Skeletal muscle cell (primary cell): ENCODE measurements at regions not wholly inside any gene's neighbourhood (a gene's known extent, or its start where the extent isn't known, plus 50 kb on each side); places are given as distances from the start of the nearest gene placed in this dataset.
"Not testable (repeated sequence)": the region's sequence is repeated elsewhere in the genome, so short reads cannot be mapped to it uniquely, and the experiment has no call there.

Experiments used
- DNase-seq: peaks from one replicate; pipeline ENCODE4 v3.0.0-alpha.2; 2010; ENCODE audit warnings: low read depth
- H3K4me3 ChIP-seq: 2 replicates; pipeline ENCODE4 v1.5.1; 2011; ENCODE audit warnings: low read depth, mild to moderate bottlenecking, control low read depth, low read length, moderate library complexity

DNA sequence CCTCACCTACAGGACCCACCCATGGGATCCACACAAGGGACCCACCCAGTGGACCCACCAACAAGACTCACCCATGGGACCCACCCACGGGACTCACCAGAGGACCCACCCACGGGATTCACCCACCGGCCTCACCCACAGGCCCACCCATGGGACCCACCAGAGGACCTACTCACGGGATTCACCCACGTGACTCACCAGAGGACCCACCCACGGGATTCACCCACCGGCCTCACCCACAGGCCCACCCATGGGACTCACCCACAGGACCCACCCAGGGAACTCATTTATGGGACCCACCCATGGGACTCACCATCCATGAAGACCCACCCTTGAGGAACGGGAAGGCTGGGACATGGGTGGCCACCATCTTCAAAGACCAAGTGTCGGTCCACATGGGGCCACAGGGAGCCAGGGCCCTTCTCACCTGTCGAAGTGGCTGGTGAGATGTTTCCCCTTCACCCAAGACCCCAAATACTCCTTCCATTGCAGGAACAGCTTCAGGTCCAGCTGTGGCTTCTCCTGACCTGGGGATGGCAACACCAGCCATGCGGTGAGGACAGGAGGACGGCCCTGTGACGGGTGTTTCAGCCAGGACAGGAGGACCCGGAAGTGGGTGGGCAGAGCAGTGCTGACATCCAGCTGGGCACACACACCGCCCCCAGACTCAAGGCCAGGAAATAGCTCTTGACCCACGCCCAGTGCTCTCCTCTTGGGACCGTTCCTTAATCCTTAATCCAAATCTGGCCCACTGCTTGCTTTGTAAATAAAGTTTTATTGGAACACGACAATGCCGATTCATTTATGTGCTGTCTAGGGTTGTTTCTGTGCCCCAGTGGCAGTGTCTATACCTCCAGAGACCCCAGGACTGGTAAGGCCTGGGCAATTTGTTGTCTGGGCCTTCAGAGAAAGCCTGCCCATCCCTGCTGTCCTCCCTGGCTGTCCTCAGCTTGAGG lies 1005.1 kb downstream of the BRD1 start:
- H3K4me3 ChIP-seq, result no peak overlapping the region
- DNase-seq, result no peak

DNA sequence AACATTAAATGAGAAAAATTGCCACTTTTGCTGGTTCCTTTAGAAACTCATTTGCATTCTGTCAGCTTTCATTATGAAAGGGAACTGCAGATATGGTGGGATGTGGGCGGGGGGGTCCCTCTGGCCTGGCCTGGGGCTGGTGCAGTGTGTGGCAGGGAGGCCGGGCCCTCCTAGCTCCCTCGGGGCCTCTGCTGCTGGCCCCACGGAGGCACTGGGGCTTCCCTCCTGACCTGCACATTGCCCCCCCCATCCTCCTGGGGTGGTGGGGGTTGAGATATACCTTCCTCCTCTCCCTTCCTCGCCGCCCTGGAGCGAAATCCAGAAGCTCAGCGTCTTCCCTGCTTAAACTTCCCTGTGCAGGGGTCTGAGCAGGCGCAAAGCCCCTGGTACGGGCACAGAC lies 1005.9 kb downstream of the BRD1 start:
- DNase-seq, result no peak
- H3K4me3 ChIP-seq, result no peak overlapping the region

DNA sequence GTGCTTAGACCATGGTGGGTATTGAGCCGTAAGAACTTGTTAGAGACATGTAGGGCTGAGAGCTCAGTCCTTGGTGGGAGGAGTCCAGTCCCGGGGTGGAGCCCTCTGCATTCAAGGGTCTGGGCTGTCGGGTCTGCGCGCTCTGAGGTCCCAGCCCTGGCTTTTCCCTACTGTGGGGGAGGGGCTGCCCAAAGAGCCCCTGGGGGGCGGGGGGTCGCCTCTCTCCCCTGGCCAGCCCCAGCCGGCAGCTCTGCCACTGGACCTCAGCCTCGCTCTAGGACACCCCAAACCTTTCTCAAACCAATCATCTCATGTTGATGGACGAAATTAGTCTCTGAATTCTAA lies 1006.4 kb downstream of the BRD1 start:
- H3K4me3 ChIP-seq, result no peak overlapping the region
- no peak for DNase-seq

DNA sequence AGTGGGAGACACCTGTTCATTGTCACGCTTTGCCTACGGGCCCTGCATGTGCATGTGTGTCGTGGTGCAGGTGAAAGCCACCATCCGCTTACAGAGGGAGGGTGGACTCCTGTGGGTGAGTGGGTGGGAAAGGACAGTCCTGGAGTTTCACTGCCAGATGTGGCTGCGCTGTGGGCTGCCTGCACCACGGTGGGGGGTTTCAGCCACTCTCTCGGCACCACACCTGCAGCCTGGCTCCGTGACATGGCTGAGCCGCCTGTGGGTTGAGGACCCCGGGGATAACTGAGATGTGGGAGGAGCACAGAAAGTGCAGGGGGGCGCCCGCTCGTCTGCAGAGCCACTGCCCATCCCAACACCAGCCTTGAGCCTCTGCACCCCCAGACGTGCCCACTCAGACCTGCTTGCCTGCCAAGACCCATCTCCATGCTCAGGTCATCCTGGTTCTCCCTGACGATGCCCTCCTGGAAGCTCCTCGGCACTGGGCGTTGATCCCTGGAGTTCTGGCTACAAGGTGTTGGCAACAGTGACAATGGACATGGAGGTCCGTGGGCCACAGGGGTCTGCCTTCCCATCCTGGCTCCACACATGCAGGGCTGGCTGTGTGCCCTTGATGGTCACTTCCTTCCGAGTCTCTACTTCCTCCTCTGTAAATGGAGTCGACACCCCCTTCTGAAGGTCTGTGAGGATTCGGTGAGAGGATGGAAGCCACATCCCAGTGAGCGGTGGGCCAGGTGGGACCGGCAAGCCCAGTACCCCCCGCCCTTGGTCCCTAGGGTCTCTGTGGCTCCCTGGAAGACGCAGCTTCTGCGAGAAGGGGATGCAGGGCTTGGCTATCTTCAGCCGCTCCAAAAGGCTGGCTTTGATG lies 1007.0 kb downstream of the BRD1 start:
- DNase-seq, result no peak
- no peak overlapping the region for H3K4me3 ChIP-seq

DNA sequence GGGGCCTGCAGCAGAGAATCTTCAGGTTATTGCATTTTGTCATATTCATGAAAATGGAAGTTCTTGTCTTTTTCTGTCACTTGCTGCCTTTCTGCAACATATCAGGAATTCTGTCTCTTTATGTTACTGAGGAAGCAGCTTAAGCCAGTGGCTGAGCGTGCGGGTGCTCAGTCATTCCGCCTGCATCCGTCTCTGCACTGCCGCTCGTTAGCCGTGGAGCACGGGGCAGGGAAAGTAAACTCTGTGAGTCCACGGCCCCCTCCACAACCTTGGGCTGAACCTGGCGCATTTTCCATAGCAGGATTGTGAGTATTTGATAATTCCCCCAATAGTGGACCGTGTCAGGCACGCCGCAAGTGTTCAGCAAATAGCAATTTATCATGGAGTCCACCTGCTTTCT lies 1007.7 kb downstream of the BRD1 start:
- H3K4me3 ChIP-seq, result no peak overlapping the region
- DNase-seq, result no peak

DNA sequence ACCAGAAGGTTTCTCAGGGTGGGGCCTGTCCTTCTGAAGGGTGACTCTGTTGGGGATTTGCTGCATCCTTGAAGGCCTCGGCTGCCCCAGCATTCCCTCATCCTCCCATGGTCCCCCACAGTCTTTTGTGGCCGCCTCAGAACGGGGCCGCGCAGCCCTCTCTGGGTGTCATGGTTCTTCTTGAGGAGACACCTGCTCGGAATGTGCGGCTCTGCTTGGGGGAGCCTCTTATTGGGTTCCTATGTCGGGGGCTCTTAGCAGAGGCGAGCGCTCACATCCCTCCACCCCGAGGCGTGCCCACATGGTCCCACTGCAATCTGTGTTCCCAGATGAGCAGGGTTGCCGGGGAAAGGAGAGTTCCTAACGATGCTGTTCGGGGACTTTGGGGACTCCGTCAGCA lies 1008.4 kb downstream of the BRD1 start:
- H3K4me3 ChIP-seq, result no peak overlapping the region
- no peak for DNase-seq

DNA sequence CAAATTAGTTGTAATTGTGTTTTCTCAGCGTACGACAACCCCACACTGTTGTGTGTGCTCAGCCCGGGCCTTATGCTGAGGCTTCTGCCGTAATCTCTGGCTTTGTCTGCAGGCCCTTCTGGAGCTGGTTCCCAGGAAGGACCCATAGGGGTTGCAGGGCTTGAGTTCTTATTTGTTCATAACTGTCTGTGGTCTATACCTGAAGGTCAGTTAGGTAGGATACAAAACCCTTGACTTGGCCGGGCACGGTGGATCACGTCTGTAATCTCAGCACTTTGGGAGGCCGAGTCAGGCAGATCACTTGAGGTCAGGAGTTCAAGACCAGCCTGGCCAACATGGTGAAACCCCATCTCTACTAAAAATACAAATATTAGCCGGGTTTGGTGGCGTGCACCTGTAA lies 1010.2 kb downstream of the BRD1 start:
- DNase-seq, result not testable (repeated sequence)

DNA sequence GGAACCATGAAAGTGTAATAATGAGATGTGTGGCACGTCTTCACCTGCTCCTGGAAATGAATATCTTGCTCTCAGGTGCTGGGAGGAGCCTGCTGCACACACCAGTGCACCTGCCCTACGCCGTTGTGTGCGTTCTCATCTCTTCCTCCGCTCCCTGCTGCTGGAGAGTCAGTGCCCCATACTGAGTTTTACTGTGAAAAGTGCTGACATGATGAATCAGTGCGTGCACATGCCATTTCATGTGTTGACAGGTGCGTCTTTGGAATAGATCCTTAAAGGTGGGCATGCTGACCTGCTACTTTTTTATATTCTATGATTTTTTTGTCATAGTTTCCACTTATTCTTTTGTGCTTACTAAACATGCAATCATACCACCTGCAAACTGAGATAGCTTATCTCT lies 1015.8 kb downstream of the BRD1 start:
- H3K4me3 ChIP-seq, result no peak overlapping the region
- DNase-seq, result no peak

More for the DNA sequence above, 1010.2 kb downstream of the BRD1 start:
- H3K4me3 ChIP-seq, result not testable (repeated sequence)

DNA sequence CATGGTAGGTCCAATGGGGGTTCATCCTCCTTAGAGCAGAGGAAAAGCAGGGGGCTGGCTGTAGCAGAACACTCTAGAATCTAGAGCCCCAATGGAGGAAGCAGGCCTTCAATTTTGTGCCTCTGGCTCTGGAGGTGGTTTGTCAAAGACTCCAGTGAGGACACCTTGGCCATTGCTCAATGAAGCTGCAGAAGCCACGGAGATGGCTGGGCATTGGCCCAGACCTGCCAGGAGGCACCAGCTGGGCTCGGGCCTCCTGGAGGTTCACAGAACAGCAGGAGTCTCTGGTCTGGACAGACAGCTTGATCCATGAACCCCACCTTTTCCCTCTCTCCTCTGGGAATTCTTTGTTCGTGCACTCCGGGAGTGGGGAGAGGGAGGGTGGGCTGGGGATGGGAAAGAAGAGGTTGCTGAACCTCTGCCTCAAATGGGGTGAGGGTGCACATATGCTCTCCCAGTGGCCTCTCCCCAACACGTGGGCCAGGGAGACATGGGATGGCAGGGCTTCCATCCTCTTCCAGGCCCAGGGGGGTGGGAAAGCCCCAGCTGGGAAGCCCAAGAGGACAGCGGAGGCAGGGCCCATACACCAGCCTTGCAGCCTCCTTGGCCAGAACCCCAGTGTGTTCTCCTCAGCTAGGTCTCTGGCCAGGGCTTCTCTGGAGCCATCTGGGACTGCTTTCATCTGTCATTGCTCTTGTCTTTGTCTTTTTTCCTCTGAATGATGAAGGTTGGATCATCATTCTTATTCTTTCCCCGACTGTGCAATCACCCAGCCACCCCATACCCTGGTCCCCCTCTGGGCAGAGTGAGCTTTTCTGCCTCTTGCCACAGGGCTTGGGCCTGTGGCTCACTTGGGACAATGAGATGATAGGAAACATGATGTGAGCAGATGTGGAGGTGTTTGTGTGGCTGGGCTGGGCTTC lies 1019.4 kb downstream of the BRD1 start:
- no peak overlapping the region for H3K4me3 ChIP-seq
- no peak for DNase-seq

DNA sequence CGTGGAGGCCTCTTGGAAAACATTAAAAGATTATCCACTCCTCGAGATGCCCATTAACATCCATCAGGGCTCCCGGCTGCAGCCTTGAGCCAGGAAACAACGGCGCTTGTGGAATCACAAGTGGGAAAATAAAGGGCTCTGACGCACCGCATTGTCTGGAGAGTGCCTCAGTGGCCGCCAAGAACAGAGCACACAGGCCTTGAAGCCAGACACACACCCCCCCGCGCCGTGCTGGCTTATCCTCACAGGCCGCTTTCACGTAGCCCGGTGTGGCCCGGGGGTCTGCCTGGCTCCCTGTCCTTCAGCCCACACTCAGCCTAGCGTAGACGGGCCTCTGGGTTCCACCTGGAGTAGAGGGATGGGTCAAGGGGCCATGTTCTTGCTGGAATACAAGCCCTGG lies 1020.5 kb downstream of the BRD1 start:
- DNase-seq, result no peak
- H3K4me3 ChIP-seq, result no peak overlapping the region

DNA sequence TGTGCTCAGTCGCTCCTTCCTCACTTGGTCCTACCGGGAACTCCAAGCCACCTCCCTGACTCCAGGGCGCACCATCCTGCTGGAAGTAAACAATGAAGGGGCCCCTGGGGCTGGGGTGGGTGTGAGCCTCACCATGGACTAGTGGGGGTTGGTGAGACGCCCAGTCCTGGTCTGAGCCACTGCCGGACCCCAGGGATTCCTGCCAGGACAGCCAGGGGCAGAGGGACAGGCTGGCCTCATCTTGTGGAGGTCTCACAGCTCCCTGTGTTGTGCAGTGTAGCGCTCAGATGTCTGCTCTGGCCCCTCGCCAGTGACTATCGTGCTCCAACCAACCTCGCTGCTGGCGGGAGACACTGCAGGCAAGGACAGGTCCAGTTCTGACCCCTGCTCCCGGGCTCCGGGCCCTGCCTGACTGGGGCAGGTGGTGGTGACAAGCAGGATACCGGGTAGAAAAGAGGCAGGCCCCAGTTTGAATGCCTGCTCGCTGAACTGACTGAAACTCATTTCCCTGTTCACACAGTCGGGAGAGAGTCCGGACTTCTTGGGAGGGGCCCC lies 1021.4 kb downstream of the BRD1 start:
- no peak overlapping the region for H3K4me3 ChIP-seq
- no peak for DNase-seq

DNA sequence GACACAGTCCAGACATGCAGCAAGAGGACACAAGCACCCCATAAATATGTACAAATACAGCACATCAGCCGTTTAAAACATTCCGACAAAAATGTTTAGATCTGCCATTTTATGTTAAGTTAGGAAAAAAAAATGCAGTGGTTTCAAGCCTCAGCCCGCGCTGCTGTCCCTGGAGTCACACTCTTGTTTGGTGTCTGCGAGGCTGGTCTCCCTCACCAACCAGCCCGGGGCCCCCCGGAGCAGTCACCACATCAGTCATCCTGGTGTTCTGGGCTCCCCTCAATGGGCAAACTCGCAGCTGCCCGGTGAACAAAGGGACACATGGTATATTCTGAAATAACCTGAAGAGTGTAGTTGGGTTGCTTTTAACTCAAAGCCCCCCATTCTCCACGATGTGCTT lies 1022.2 kb downstream of the BRD1 start:
- DNase-seq, result no peak

DNA sequence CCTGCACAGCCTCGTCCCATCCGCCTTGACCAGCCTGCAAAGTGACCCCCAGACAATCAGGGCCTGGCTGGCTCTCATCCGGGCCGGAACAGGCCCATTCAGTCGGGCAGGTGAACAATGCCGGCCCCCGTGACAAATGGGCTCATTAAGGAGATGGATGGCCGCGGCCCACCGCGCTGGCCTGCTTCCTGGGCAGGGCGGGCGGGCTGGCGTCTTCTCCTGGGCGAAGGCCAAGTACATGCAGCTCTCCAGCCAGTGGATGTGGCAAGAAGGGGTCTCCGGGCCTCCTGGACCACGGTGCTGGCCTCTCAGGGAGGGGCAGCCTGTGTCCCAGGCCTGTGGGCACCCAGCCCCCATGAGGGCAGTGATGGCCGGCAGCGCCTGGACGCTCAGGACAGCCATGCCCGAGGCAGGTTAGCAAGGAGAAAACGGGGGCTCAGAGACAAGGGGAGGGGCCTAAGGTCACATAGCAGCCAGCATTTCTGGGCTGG lies 1022.8 kb downstream of the BRD1 start:
- H3K4me3 ChIP-seq, result no peak overlapping the region
- no peak for DNase-seq

More for the DNA sequence above, 1022.2 kb downstream of the BRD1 start:
- H3K4me3 ChIP-seq, result no peak overlapping the region

DNA sequence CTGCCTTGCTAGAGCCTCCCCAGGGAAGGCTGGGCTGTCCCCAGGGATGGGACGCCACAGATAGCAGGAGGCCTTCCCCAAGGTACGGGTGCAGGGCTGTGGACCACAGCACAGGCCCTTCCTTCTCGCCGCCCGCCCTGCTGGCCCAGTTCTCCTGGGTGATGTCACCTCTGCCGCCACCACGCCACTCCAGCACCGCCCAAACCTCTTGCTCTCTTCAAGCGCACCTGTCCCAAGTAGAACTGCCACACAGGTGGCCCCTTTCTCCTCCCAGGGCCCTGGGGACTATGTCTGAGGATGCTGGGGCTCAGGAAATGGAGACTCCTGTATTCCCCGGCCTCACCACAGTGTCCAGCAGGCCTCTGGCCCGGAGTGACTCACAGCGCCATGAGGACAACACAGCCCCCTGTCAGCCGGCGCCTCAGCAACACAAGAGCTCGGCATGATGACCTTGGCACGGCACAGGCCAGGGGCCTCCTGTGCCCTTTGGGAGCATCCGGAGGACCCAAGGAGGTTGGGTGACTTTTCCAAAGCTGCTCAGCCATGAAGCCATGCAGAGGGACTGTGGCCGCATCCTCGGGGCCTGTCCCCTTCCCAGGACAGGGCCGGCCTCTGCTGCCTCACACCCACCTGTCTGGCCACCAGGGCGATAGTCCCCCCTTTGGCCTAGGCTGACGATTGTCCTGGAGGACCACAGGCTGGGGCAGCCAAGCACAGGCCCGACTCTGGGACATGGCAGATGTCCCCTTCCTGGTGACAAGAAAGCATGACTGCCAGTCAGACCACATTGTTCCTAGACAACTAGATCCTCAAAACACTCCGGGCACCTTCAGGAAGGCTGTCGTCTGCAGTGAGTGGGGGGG lies 1023.5 kb downstream of the BRD1 start:
- H3K4me3 ChIP-seq, result no peak overlapping the region
- DNase-seq, result no peak

DNA sequence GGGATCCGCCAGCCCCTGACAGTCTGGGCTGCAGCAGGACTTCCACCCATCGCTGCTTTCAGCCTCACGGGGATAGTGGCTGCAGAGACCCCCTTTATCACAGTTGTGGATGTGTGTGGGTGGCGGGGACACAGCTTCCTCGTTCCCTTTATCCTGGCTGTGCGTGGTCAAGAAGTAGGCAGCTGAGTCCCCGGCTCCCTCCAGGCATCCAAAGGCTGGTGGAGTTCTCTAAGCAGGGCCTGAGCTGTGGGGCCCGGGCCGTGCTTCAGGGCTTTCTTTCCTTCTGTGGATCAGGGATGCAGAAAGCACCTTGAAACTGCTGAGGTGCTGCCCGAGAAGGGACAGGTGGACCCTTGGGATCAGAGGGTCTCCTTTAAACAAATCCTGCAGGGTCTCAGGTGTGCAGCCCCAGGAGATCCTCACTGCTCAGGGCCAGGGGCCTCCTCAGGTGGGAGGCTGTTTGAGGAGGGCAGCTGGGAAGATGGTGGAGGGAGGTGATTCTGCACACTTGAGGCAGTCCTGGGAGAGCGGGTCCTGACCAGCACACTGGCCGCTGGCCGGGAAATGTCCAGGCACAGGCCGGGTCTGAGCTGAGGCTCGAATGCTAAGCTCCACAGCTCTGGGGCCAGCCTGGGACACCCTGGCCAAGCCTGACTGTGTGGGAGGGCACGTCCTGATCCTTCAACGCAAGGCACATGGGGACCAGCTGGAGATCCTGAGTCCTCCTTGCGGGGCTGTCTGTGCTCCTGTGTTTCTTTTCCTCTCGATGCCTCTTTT lies 1024.3 kb downstream of the BRD1 start:
- H3K4me3 ChIP-seq, result no peak overlapping the region
- DNase-seq, result no peak

DNA sequence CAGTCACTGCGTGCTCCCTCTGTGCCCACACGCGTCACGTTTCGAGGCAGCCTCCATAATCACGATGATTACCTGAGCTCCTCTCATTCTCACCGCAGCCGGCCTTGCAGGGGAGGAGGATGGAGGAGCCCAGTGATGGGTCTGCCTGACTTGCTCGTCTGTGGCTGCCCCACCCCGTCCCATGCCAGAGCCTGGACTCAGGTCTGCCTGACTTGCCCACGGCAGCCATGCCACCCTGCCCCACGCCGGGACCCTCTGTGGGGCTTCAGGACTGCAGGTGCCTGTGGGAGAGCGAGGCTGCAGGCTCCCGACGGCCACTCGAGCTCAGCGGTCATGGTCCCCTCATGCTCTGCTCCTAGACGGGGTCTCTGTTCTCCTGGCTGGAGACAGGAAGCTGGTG lies 1025.1 kb downstream of the BRD1 start:
- no peak overlapping the region for H3K4me3 ChIP-seq
- no peak for DNase-seq

DNA sequence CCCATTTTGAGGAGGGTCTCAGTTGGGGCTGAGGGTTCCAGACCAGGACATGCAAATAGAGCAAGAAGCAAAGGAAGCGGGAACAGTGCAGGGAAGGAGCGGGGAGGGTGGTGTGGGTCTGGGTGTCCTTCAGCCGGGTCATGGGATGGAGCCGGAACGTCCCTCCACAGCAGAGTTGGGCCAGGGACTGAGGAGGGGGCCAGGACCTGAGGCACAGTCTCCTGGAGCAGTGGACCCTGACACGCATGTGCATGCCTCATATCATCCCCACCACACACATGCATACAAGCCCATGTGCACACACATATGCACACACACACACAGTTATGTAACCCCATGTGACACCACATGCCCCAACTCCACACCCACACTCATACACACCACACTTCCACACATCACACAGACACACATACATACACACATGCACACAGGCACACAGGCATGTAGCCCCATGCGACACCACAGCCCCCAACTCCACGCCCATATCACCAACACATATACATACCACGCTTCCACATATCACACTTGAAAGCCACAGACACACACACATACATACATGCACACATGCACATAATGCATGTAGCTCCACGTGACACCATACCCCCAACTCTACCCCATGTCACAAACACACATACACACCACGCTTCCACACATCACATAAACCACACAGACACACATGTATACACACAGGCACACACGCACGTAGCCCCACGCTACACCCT lies 1026.6 kb downstream of the BRD1 start:
- DNase-seq, result no peak
- no peak overlapping the region for H3K4me3 ChIP-seq
